OCI-LY1 (cell line): ENCODE measurements at regions not wholly inside any gene's neighbourhood (a gene's known extent, or its start where the extent isn't known, plus 50 kb on each side); places are given as distances from the start of the nearest gene placed in this dataset.
"Not testable (repeated sequence)": the region's sequence is repeated elsewhere in the genome, so short reads cannot be mapped to it uniquely, and the experiment has no call there.

Experiments used
- H2AFZ ChIP-seq: fragments of 200-600 bp; sonication (generic), shearing (Covaris generic); 2 replicates; pipeline ENCODE4 v1.6.0; 2014; ENCODE audit warnings: antibody characterized with exemption, mild to moderate bottlenecking, low read length
- H3F3A ChIP-seq: fragments of 200-600 bp; sonication (generic), shearing (Covaris generic); 2 replicates; pipeline ENCODE4 v1.6.0; 2014; ENCODE audit warnings: mild to moderate bottlenecking, antibody characterized with exemption, low read length, moderate library complexity; ENCODE audit not compliant: insufficient read depth
- H3K27ac ChIP-seq: fragments of 200-600 bp; sonication (generic); 2 replicates; pipeline ENCODE4 v1.5.1; 2014; ENCODE audit warnings: low read length, mixed run types, mild to moderate bottlenecking, low read depth; ENCODE audit not compliant: poor library complexity, severe bottlenecking
- H3K27me3 ChIP-seq: fragments of 200-600 bp; sonication (generic); 2 replicates; pipeline ENCODE4 v1.6.0; 2014; ENCODE audit warnings: antibody characterized with exemption, mild to moderate bottlenecking, low read length, moderate library complexity; ENCODE audit not compliant: insufficient read depth
- H3K36me3 ChIP-seq: fragments of 200-600 bp; sonication (generic); 2 replicates; pipeline ENCODE4 v1.6.1; 2014; ENCODE audit warnings: mild to moderate bottlenecking, antibody characterized with exemption, low read length, moderate library complexity, mixed read lengths; ENCODE audit not compliant: insufficient read depth
- H3K4me1 ChIP-seq: fragments of 200-600 bp; sonication (generic); 2 replicates; pipeline ENCODE4 v1.5.1; 2014; ENCODE audit warnings: mild to moderate bottlenecking, low read length, moderate library complexity; ENCODE audit not compliant: insufficient read depth, severe bottlenecking
- H3K4me2 ChIP-seq: fragments of 200-600 bp; sonication (generic), shearing (Covaris generic); 2 replicates; pipeline ENCODE4 v1.6.1; 2014; ENCODE audit warnings: low read length
- H3K4me3 ChIP-seq: fragments of 200-600 bp; sonication (generic); 2 replicates; pipeline ENCODE4 v1.5.1; 2014; ENCODE audit warnings: low read length, low read depth, mild to moderate bottlenecking, mixed read lengths; ENCODE audit not compliant: poor library complexity, severe bottlenecking
- H3K79me2 ChIP-seq: fragments of 200-600 bp; shearing (Covaris generic); 2 replicates; pipeline ENCODE4 v1.6.1; 2016; ENCODE audit warnings: mixed run types, low read length, mixed read lengths; ENCODE audit not compliant: insufficient read depth
- H3K9ac ChIP-seq: fragments of 200-600 bp; sonication (generic), shearing (Covaris generic); 2 replicates; pipeline ENCODE4 v1.6.1; 2014; ENCODE audit warnings: mild to moderate bottlenecking, low read length, mixed read lengths
- H3K9me2 ChIP-seq: fragments of 200-600 bp; sonication (generic), shearing (Covaris generic); 2 replicates; pipeline ENCODE4 v1.6.1; 2014; ENCODE audit warnings: low read depth, mild to moderate bottlenecking, low read length, mixed read lengths
- H3K9me3 ChIP-seq: fragments of 200-600 bp; shearing (Covaris generic); 2 replicates; pipeline ENCODE4 v1.6.1; 2014; ENCODE audit warnings: low read length, mixed read lengths
- H4K20me1 ChIP-seq: fragments of 200-600 bp; sonication (generic), shearing (Covaris generic); 2 replicates; pipeline ENCODE4 v1.6.0; 2016; ENCODE audit warnings: mild to moderate bottlenecking, low read length; ENCODE audit not compliant: insufficient read depth
- CTCF ChIP-seq: fragments of 200-600 bp; sonication (generic), shearing (Covaris generic); IDR thresholded peaks from 2 replicates; pipeline ENCODE4 v1.5.1; 2017; ENCODE audit warnings: mild to moderate bottlenecking, antibody characterized with exemption, low read length, moderate library complexity, mixed read lengths
- EZH2 ChIP-seq: fragments of 200-600 bp; sonication (generic), shearing (Covaris generic); IDR thresholded peaks from 2 replicates; pipeline ENCODE4 v1.8.0; 2017; ENCODE audit warnings: borderline replicate concordance, mixed run types, mild to moderate bottlenecking, antibody characterized with exemption, low read length, moderate library complexity, mixed read lengths

DNA sequence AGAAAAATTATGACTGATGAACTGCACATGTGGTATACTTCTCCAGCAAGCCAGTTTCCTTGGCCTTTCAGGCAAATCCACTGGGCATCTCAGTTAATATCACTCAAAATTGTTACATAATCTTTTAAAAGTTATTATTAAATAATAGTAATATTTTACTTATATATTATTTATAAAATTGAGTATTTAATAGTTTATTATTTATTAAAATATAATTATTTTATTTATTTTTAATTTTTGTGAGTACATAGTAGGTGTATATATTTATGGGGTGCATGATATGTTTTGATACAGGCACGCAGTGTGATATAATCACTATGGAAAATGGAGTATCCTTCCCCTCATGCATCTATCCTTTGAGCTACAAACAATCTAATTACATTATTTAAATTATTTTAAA is 384.1 kb upstream of the LRFN5 start:
- H3K4me1 ChIP-seq: peaks cover 4% of the 10 kb centered on the region
- no peak overlapping the region for H3K27ac ChIP-seq
- H3F3A ChIP-seq: no peaks in the 10 kb centered on the region
- no peaks in the 10 kb centered on the region for H3K9me3 ChIP-seq
- H3K9ac ChIP-seq: no peak overlapping the region
- H3K27me3 ChIP-seq: no peaks in the 10 kb centered on the region
- no peak overlapping the region for H3K4me3 ChIP-seq
- H4K20me1 ChIP-seq: no peaks in the 10 kb centered on the region
- H3K36me3 ChIP-seq: no peaks in the 10 kb centered on the region
- no peaks in the 10 kb centered on the region for H3K9me2 ChIP-seq
- TF ChIP-seq CTCF (no peak), EZH2 (no peak)
- no peak overlapping the region for H3K4me2 ChIP-seq
- H2AFZ ChIP-seq: no peak overlapping the region
- no peaks in the 10 kb centered on the region for H3K79me2 ChIP-seq

DNA sequence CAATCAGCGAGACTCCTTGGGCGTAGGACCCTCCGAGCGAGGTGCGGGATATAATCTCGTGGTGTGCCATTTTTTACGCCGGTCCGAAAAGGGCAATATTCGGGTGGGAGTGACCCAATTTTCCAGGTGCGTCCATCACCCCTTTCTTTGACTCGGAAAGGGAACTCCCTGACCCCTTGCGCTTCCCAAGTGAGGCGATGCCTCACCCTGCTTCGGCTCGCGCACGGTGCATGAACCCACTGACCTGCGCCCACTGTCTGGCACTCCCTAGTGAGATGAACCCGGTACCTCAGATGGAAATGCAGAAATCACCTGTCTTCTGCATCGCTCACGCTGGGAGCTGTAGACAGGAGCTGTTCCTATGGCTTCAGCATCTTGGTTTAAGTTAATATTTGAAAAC is 391.7 kb upstream of the LRFN5 start:
- H3F3A ChIP-seq, H3K79me2 ChIP-seq, H2AFZ ChIP-seq, H4K20me1 ChIP-seq, H3K4me3 ChIP-seq, H3K27ac ChIP-seq, H3K27me3 ChIP-seq, H3K4me2 ChIP-seq, H3K4me1 ChIP-seq, H3K9ac ChIP-seq, H3K9me3 ChIP-seq, H3K36me3 ChIP-seq, H3K9me2 ChIP-seq: not testable (repeated sequence)

DNA sequence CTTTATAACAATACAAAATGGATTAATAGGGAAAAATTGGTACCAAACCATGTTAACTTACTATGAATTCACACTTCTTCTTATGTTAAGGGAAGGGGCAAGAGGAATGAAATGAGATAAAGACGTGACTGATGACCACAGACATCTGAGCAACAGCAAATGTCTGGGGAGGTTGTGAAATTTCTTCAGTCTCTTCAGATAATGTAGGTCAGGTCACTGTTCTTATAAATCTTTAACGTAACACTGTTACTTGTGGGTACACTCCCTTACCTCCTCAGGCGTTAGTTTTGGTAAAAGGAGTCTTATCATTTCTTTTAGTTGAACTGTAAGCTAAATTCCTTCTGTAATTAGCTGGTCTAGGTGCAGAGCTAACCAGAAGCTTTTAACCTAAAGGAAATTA is 405.0 kb upstream of the LRFN5 start:
- no peaks in the 10 kb centered on the region for H3K9me2 ChIP-seq
- no peaks in the 10 kb centered on the region for H3K27me3 ChIP-seq
- no peaks in the 10 kb centered on the region for H4K20me1 ChIP-seq
- H2AFZ ChIP-seq: no peak overlapping the region
- TF ChIP-seq CTCF (no peak), EZH2 (no peak)
- H3K4me2 ChIP-seq: no peak overlapping the region
- no peak overlapping the region for H3K9ac ChIP-seq
- H3K9me3 ChIP-seq: no peaks in the 10 kb centered on the region
- H3F3A ChIP-seq: no peaks in the 10 kb centered on the region
- H3K4me1 ChIP-seq: no peaks in the 10 kb centered on the region
- no peaks in the 10 kb centered on the region for H3K36me3 ChIP-seq
- no peak overlapping the region for H3K27ac ChIP-seq
- H3K4me3 ChIP-seq: no peak overlapping the region
- H3K79me2 ChIP-seq: no peaks in the 10 kb centered on the region

- Histone ChIP-seq H4K20me1 (no peaks in the 10 kb centered on the region), H3K9me3 (no peaks in the 10 kb centered on the region), H3K27me3 (no peaks in the 10 kb centered on the region), H3K4me3 (no peak overlapping the region), H2AFZ (peak overlapping the region; percentile 39; the same call in 1 of the 2 replicates), H3K79me2 (no peaks in the 10 kb centered on the region), H3K4me1 (no peaks in the 10 kb centered on the region), H3K9ac (no peak overlapping the region), H3K27ac (no peak overlapping the region), H3K36me3 (no peaks in the 10 kb centered on the region), H3K4me2 (no peak overlapping the region), H3F3A (no peaks in the 10 kb centered on the region), H3K9me2 (no peaks in the 10 kb centered on the region)
- no peak for TF ChIP-seq EZH2
- TF ChIP-seq CTCF: no peak
Measured at GRCh38 chr14:41187868-41188267, 418.8 kb upstream of the LRFN5 start.
